Stimulated activated CD4-positive, alpha-beta T cell treated with anti-CD3 and anti-CD28 coated beads, Interleukin-15, amount 100 ng/mL, for 48 hours (primary cell): ENCODE measurements at regions not wholly inside any gene's neighbourhood (a gene's known extent, or its start where the extent isn't known, plus 50 kb on each side); places are given as distances from the start of the nearest gene placed in this dataset.

Experiments
- DNase-seq, 2 donors: peaks; one replicate each; pipeline ENCODE4 v3.0.0-alpha.2; 2020; ENCODE audit warnings: low read depth in 2 of 2

GRCh38 chr2:81551040-81551634 lies 1246.6 kb upstream of the LRRTM1 start:
- DNase-seq = no peak

GRCh38 chr2:81550277-81550676 lies 1245.7 kb upstream of the LRRTM1 start:
- DNase-seq = no peak

GRCh38 chr2:81549646-81550045 lies 1245.1 kb upstream of the LRRTM1 start:
- DNase-seq = no peak

GRCh38 chr2:81545626-81546025 lies 1241.1 kb upstream of the LRRTM1 start:
- no peak for DNase-seq

- no peak for DNase-seq
Observed at GRCh38 chr2:81542119-81542518, 1237.6 kb upstream of the LRRTM1 start.

GRCh38 chr2:81529944-81530343 lies 1225.4 kb upstream of the LRRTM1 start:
- no peak for DNase-seq

GRCh38 chr2:81528852-81529480 lies 1224.4 kb upstream of the LRRTM1 start:
- no peak for DNase-seq

- DNase-seq = no peak
Observed at GRCh38 chr2:81523344-81523743, 1218.8 kb upstream of the LRRTM1 start.

GRCh38 chr2:81513328-81513727 lies 1208.8 kb upstream of the LRRTM1 start:
- no peak for DNase-seq

- DNase-seq = no peak
Observed at GRCh38 chr2:81505586-81505985, 1201.0 kb upstream of the LRRTM1 start.

- DNase-seq = no peak
Observed at GRCh38 chr2:81495556-81495955, 1191.0 kb upstream of the LRRTM1 start.

GRCh38 chr2:81483254-81483653 lies 1178.7 kb upstream of the LRRTM1 start:
- no peak for DNase-seq

- DNase-seq = no peak
Observed at GRCh38 chr2:81481994-81482368, 1177.4 kb upstream of the LRRTM1 start.

GRCh38 chr2:81481242-81481993 lies 1176.9 kb upstream of the LRRTM1 start:
- DNase-seq = no peak

GRCh38 chr2:81467096-81467495 lies 1162.5 kb upstream of the LRRTM1 start:
- DNase-seq = no peak

- no peak for DNase-seq
Observed at GRCh38 chr2:81462420-81462819, 1157.9 kb upstream of the LRRTM1 start.

- no peak for DNase-seq
Observed at GRCh38 chr2:81445176-81445575, 1140.6 kb upstream of the LRRTM1 start.

GRCh38 chr2:81437456-81438000 lies 1133.0 kb upstream of the LRRTM1 start:
- no peak for DNase-seq

GRCh38 chr2:81436256-81436655 lies 1131.7 kb upstream of the LRRTM1 start:
- no peak for DNase-seq

- no peak for DNase-seq
Observed at GRCh38 chr2:81412681-81413080, 1108.1 kb upstream of the LRRTM1 start.

- no peak for DNase-seq
Observed at GRCh38 chr2:81403508-81403907, 1099.0 kb upstream of the LRRTM1 start.

- DNase-seq = no peak
Observed at GRCh38 chr2:81396417-81397019, 1092.0 kb upstream of the LRRTM1 start.

- DNase-seq = no peak
Observed at GRCh38 chr2:81395746-81396145, 1091.2 kb upstream of the LRRTM1 start.
